HG03354 (cell line): ENCODE measurements at regions not wholly inside any gene's neighbourhood (a gene's known extent, or its start where the extent isn't known, plus 50 kb on each side); places are given as distances from the start of the nearest gene placed in this dataset.
"Not testable (repeated sequence)": the region's sequence is repeated elsewhere in the genome, so short reads cannot be mapped to it uniquely, and the experiment has no call there.

Experiments used
- ATAC-seq: cut with Tn5 transposase; IDR thresholded peaks from one replicate; pipeline ENCODE4 v1.9.1; 2021; ENCODE audit warnings: mild to moderate bottlenecking; ENCODE audit not compliant: unreplicated experiment, poor library complexity, severe bottlenecking

- no peak for ATAC-seq
Observed at GRCh38 chr3:16066975-16067374, 107.5 kb upstream of the GALNT15 start.

GRCh38 chr3:16067837-16068471, 106.5 kb upstream of the GALNT15 start:
- ATAC-seq = no peak

GRCh38 chr3:16069149-16069922, 105.1 kb upstream of the GALNT15 start:
- ATAC-seq = no peak

- ATAC-seq = no peak
Observed at GRCh38 chr3:16070707-16071106, 103.8 kb upstream of the GALNT15 start.

GRCh38 chr3:16071206-16071605, 103.3 kb upstream of the GALNT15 start:
- no peak for ATAC-seq

- no peak for ATAC-seq
Observed at GRCh38 chr3:16072420-16073110, 101.9 kb upstream of the GALNT15 start.

- no peak for ATAC-seq
Observed at GRCh38 chr3:16073203-16073602, 101.3 kb upstream of the GALNT15 start.

- not testable (repeated sequence) for ATAC-seq
Observed at GRCh38 chr3:16073990-16074671, 100.3 kb upstream of the GALNT15 start.

GRCh38 chr3:16075647-16076046, 98.8 kb upstream of the GALNT15 start:
- ATAC-seq = no peak

- ATAC-seq = no peak
Observed at GRCh38 chr3:16076564-16076963, 97.9 kb upstream of the GALNT15 start.

- ATAC-seq = not testable (repeated sequence)
Observed at GRCh38 chr3:16077146-16077545, 97.3 kb upstream of the GALNT15 start.

GRCh38 chr3:16077681-16078080, 96.8 kb upstream of the GALNT15 start:
- not testable (repeated sequence) for ATAC-seq

- ATAC-seq = no peak
Observed at GRCh38 chr3:16079519-16079918, 95.0 kb upstream of the GALNT15 start.

GRCh38 chr3:16081661-16082060, 92.8 kb upstream of the GALNT15 start:
- no peak for ATAC-seq

- ATAC-seq = no peak
Observed at GRCh38 chr3:16084887-16085286, 89.6 kb upstream of the GALNT15 start.

GRCh38 chr3:16085410-16085809, 89.1 kb upstream of the GALNT15 start:
- no peak for ATAC-seq

GRCh38 chr3:16085884-16086608, 88.4 kb upstream of the GALNT15 start:
- ATAC-seq = no peak

- ATAC-seq = no peak
Observed at GRCh38 chr3:16086690-16087089, 87.8 kb upstream of the GALNT15 start.

- ATAC-seq = no peak
Observed at GRCh38 chr3:16088496-16088895, 86.0 kb upstream of the GALNT15 start.

- no peak for ATAC-seq
Observed at GRCh38 chr3:16089521-16089920, 85.0 kb upstream of the GALNT15 start.
